ENCODE measurements at regions not wholly inside any gene's neighbourhood (a gene's known extent, or its start where the extent isn't known, plus 50 kb on each side); places are given as distances from the start of the nearest gene placed in this dataset.

- ATAC-seq (no peak), FAIRE-seq (no peak), DNase-seq (ENCODE audit: low spot score) (no peak)
- H3K9ac ChIP-seq (ENCODE audit: insufficient read depth, low read depth, low read length): no peak overlapping the region
- H3K36me3 ChIP-seq (replicated peaks in 1 of 2; ENCODE audit: control insufficient read depth in 1 of 2, insufficient read depth in 2 of 2, low read length in 2 of 2): no peaks in the 10 kb centered on the region
- CTCF ChIA-PET (ENCODE audit: low intra/inter-chr PET ratio, low total read pairs): no interaction called here
- in situ Hi-C loops (cut with HindIII; ENCODE audit: extremely low pct_ligation_motif_present, low pct_unique_long_range_greater_than_20kb) (no loop called here), intact Hi-C loops (cut with micrococcal nuclease; ENCODE audit: unreplicated experiment) (no loop called here)
- no peaks in the 10 kb centered on the region for H4K20me1 ChIP-seq (ENCODE audit: insufficient read depth, low read length)
- BruUV-seq (replicated peaks): no TSS peak
- POLR2A ChIA-PET: no interaction called here
- H3K9me3 ChIP-seq (ENCODE audit: low read length): no peaks in the 10 kb centered on the region
- H3K4me3 ChIP-seq (replicated peaks in 1 of 3; ENCODE audit: insufficient read depth in 1 of 3, low read depth in 2 of 3, low read length in 3 of 3): no peak overlapping the region
- H3K27me3 ChIP-seq (ENCODE audit: control insufficient read depth in 1 of 2, insufficient read depth in 2 of 2, low read length in 2 of 2): peaks cover 0 to 37% of the 10 kb centered on the region in 2 experiments; a peak in 2 of 5 replicates
- 37% methylated on average over 6 of the region's 6 CpGs for WGBS (ENCODE audit: low lambda C conversion rate)
- no peaks in the 10 kb centered on the region for H3K79me2 ChIP-seq (ENCODE audit: insufficient read depth, low read length)
- H2AFZ ChIP-seq (ENCODE audit: low read length): no peak overlapping the region
- TF ChIP-seq RNF219 (CRISPR knock-in tag; IDR thresholded peaks at IDR 0.05): no peak
- no peak for TF ChIP-seq RELA (CRISPR knock-in tag; IDR thresholded peaks at IDR 0.05)
- no peak for TF ChIP-seq ZNF724P (CRISPR knock-in tag; IDR thresholded peaks at IDR 0.05; ENCODE audit: borderline replicate concordance)
- no peak for TF ChIP-seq HHEX (CRISPR knock-in tag; IDR thresholded peaks at IDR 0.05)
- no peak for TF ChIP-seq ZNF839 (CRISPR knock-in tag; IDR thresholded peaks at IDR 0.05; ENCODE audit: borderline replicate concordance)
- no peak for TF ChIP-seq MNT (IDR thresholded peaks at IDR 0.05)
- TF ChIP-seq MXD1 (CRISPR knock-in tag; IDR thresholded peaks at IDR 0.05): no peak
- TF ChIP-seq STAG1 (CRISPR knock-in tag; IDR thresholded peaks at IDR 0.05): no peak
- TF ChIP-seq MED8 (CRISPR knock-in tag; IDR thresholded peaks at IDR 0.05; ENCODE audit: insufficient replicate concordance): no peak
- no peak for TF ChIP-seq RBFOX2 (IDR thresholded peaks at IDR 0.05; ENCODE audit: low read depth, low read length)
- no peak for TF ChIP-seq ZNF660 (CRISPR knock-in tag; IDR thresholded peaks at IDR 0.05; ENCODE audit: borderline replicate concordance, low read depth)
- no peak for TF ChIP-seq ZNF883 (CRISPR knock-in tag; IDR thresholded peaks at IDR 0.05; ENCODE audit: not compliant biosample characterization)
- TF ChIP-seq SMARCC2 (IDR thresholded peaks at IDR 0.05): no peak
- TF ChIP-seq FOXM1 (CRISPR knock-in tag; IDR thresholded peaks at IDR 0.05): no peak
- no peak for TF ChIP-seq ZNF136 (CRISPR knock-in tag; IDR thresholded peaks at IDR 0.05; ENCODE audit: low read depth)
- no peak for TF ChIP-seq ZNF800 (CRISPR knock-in tag; IDR thresholded peaks at IDR 0.05)
- no peak for TF ChIP-seq ZNF761 (CRISPR knock-in tag; conservative IDR thresholded peaks at IDR 0.05)
- H3K4me1 ChIP-seq (ENCODE audit: insufficient read depth, low read length): no peaks in the 10 kb centered on the region
- no peak overlapping the region for H3K4me2 ChIP-seq (ENCODE audit: low read depth, low read length)
- no peak overlapping the region for H3K27ac ChIP-seq (ENCODE audit: extremely low read length, insufficient read depth, low read length)
Measured at GRCh38 chr16:65657071-65657494, 535.2 kb upstream of the CDH11 start.
